ENCODE measurements at regions not wholly inside any gene's neighbourhood (a gene's known extent, or its start where the extent isn't known, plus 50 kb on each side); places are given as distances from the start of the nearest gene placed in this dataset.

- H3K9me2 ChIP-seq (ENCODE audit: low read depth, low read length), result no peaks in the 10 kb centered on the region
- H3K36me3 ChIP-seq (ENCODE audit: insufficient read depth, low read length), result no peaks in the 10 kb centered on the region
- H3K4me1 ChIP-seq (ENCODE audit: insufficient read depth, low read length, severe bottlenecking), result no peaks in the 10 kb centered on the region
- TF ChIP-seq EZH2 (IDR thresholded peaks at IDR 0.05; ENCODE audit: borderline replicate concordance, low read length) (no peak), CTCF (IDR thresholded peaks at IDR 0.05; ENCODE audit: low read length) (no peak)
- no peaks in the 10 kb centered on the region for H3K79me2 ChIP-seq (ENCODE audit: insufficient read depth, low read length)
- H3K9ac ChIP-seq (ENCODE audit: low read length), result no peak overlapping the region
- H3K4me2 ChIP-seq (ENCODE audit: low read length), result no peak overlapping the region
- H3K9me3 ChIP-seq (ENCODE audit: low read length), result 0 out of 2 replicates have a peak, but pooled peaks cover 3% of the 10 kb centered on the region
- H4K20me1 ChIP-seq (ENCODE audit: insufficient read depth, low read length), result no peaks in the 10 kb centered on the region
- no peak overlapping the region for H3K27ac ChIP-seq (ENCODE audit: low read depth, low read length, poor library complexity, severe bottlenecking)
- H2AFZ ChIP-seq (ENCODE audit: low read length), result no peak overlapping the region
- H3F3A ChIP-seq (ENCODE audit: insufficient read depth, low read length), result no peaks in the 10 kb centered on the region
- no peaks in the 10 kb centered on the region for H3K27me3 ChIP-seq (ENCODE audit: insufficient read depth, low read length)
- no peak overlapping the region for H3K4me3 ChIP-seq (ENCODE audit: low read depth, low read length, poor library complexity, severe bottlenecking)
These were observed 634.9 kb upstream of the PIK3C3 start for GRCh38 chr18:41320100-41320499.

- no peak overlapping the region for H3K4me3 ChIP-seq (ENCODE audit: low read depth, low read length, poor library complexity, severe bottlenecking)
- no peak overlapping the region for H3K9ac ChIP-seq (ENCODE audit: low read length)
- TF ChIP-seq EZH2 (IDR thresholded peaks at IDR 0.05; ENCODE audit: borderline replicate concordance, low read length) (no peak), CTCF (IDR thresholded peaks at IDR 0.05; ENCODE audit: low read length) (no peak)
These were observed 639.9 kb upstream of the PIK3C3 start for GRCh38 chr18:41315134-41315533.

GRCh38 chr18:41311571-41312547 lies 643.2 kb upstream of the PIK3C3 start:
- Histone ChIP-seq H3K4me3 (ENCODE audit: low read depth, low read length, poor library complexity, severe bottlenecking) (no peak overlapping the region), H3K9ac (ENCODE audit: low read length) (no peak overlapping the region), H3K27ac (ENCODE audit: low read depth, low read length, poor library complexity, severe bottlenecking) (no peak overlapping the region)

More at GRCh38 chr18:41315134-41315533, 639.9 kb upstream of the PIK3C3 start:
- Histone ChIP-seq H3K4me2 (ENCODE audit: low read length) (no peak overlapping the region), H3K36me3 (ENCODE audit: insufficient read depth, low read length) (no peaks in the 10 kb centered on the region), H3K9me2 (ENCODE audit: low read depth, low read length) (no peaks in the 10 kb centered on the region), H4K20me1 (ENCODE audit: insufficient read depth, low read length) (no peaks in the 10 kb centered on the region), H3K4me1 (ENCODE audit: insufficient read depth, low read length, severe bottlenecking) (no peaks in the 10 kb centered on the region), H3K9me3 (ENCODE audit: low read length) (0 out of 2 replicates have a peak, but pooled peaks cover 3% of the 10 kb centered on the region), H3K27me3 (ENCODE audit: insufficient read depth, low read length) (no peaks in the 10 kb centered on the region), H3K79me2 (ENCODE audit: insufficient read depth, low read length) (no peaks in the 10 kb centered on the region), H3F3A (ENCODE audit: insufficient read depth, low read length) (no peaks in the 10 kb centered on the region), H2AFZ (ENCODE audit: low read length) (no peak overlapping the region), H3K27ac (ENCODE audit: low read depth, low read length, poor library complexity, severe bottlenecking) (no peak overlapping the region)

More at GRCh38 chr18:41311571-41312547, 643.2 kb upstream of the PIK3C3 start:
- TF ChIP-seq CTCF (IDR thresholded peaks at IDR 0.05; ENCODE audit: low read length) (no peak), EZH2 (IDR thresholded peaks at IDR 0.05; ENCODE audit: borderline replicate concordance, low read length) (no peak)
- H3K9me3 ChIP-seq (ENCODE audit: low read length), result 0 out of 2 replicates have a peak, but pooled peaks cover 1% of the 10 kb centered on the region
- H3K27me3 ChIP-seq (ENCODE audit: insufficient read depth, low read length), result no peaks in the 10 kb centered on the region
- H3K9me2 ChIP-seq (ENCODE audit: low read depth, low read length), result no peaks in the 10 kb centered on the region
- no peaks in the 10 kb centered on the region for H3K79me2 ChIP-seq (ENCODE audit: insufficient read depth, low read length)
- H3K4me1 ChIP-seq (ENCODE audit: insufficient read depth, low read length, severe bottlenecking), result no peaks in the 10 kb centered on the region
- H4K20me1 ChIP-seq (ENCODE audit: insufficient read depth, low read length), result no peaks in the 10 kb centered on the region
- no peak overlapping the region for H3K4me2 ChIP-seq (ENCODE audit: low read length)
- no peaks in the 10 kb centered on the region for H3F3A ChIP-seq (ENCODE audit: insufficient read depth, low read length)
- H3K36me3 ChIP-seq (ENCODE audit: insufficient read depth, low read length), result no peaks in the 10 kb centered on the region
- H2AFZ ChIP-seq (ENCODE audit: low read length), result no peak overlapping the region
